T-cell (primary cell): ENCODE measurements at regions not wholly inside any gene's neighbourhood (a gene's known extent, or its start where the extent isn't known, plus 50 kb on each side); places are given as distances from the start of the nearest gene placed in this dataset.
"Not testable (repeated sequence)": the region's sequence is repeated elsewhere in the genome, so short reads cannot be mapped to it uniquely, and the experiment has no call there.

Source experiments
- ATAC-seq, 4 experiments: fragments of 200-7000 bp in 3 of 4; fragments of 150-1000 bp in 1 of 4; cut with Tn5 transposase; replicated peaks in 1 of 4; 1 replicate in 3 of 4; 2 replicates in 1 of 4; pipeline ENCODE4 v1.10.0; 2021; ENCODE audit warnings: moderate library complexity in 3 of 4, mild to moderate bottlenecking in 2 of 4, moderate number of reproducible peaks in 1 of 4
- CTCF ChIA-PET, 2 donors: fragments of 300-600 bp; sonication (Branson Sonifier 250); formaldehyde crosslinking; loops; one replicate each; lab custom pipeline; 2022; ENCODE audit warnings: antibody characterized with exemption in 2 of 2; lab: Charles Lee
- POLR2A ChIA-PET, 2 donors: fragments of 300-600 bp; sonication (Branson Sonifier 250); formaldehyde crosslinking; loops; one replicate each; lab custom pipeline; 2022; ENCODE audit warnings: antibody characterized with exemption in 2 of 2; lab: Charles Lee
- DNase-seq, 35 experiments: peaks; one replicate each; pipeline versions ENCODE4 v3.0.0 to v3.0.0-alpha.2; 2013 to 2023
- H3K27ac ChIP-seq: one replicate; pipeline ENCODE4 v1.5.1; 2013; ENCODE audit warnings: low read length
- H3K27me3 ChIP-seq, 2 experiments: replicated peaks in 1 of 2; 1 replicate in 1 of 2; 2 replicates in 1 of 2; pipeline versions ENCODE4 v1.6.1 to v1.7.0; 2013; ENCODE audit warnings: low read length in 1 of 2, mixed read lengths in 1 of 2; ENCODE audit not compliant: control insufficient read depth in 2 of 2, insufficient read depth in 2 of 2; ENCODE audit errors: extremely low read depth in 1 of 2
- H3K36me3 ChIP-seq, 2 donors: 1 replicate in 1 of 2; 2 replicates in 1 of 2; pipeline versions ENCODE4 v1.6.1 to v1.7.0; 2013; ENCODE audit warnings: low read length in 1 of 2; ENCODE audit not compliant: control insufficient read depth in 2 of 2, insufficient read depth in 1 of 2; ENCODE audit errors: extremely low read depth in 1 of 2
- H3K4me1 ChIP-seq, 2 experiments: 1 replicate in 1 of 2; 2 replicates in 1 of 2; pipeline versions ENCODE4 v1.6.1 to v1.7.0; 2013; ENCODE audit warnings: low read length in 2 of 2, mixed read lengths in 1 of 2; ENCODE audit not compliant: insufficient read depth in 2 of 2, control insufficient read depth in 1 of 2; ENCODE audit errors: extremely low read depth in 1 of 2
- H3K4me3 ChIP-seq, 2 donors: 1 replicate in 1 of 2; 2 replicates in 1 of 2; pipeline versions ENCODE4 v1.5.1 to v1.7.0; 2013; ENCODE audit warnings: mild to moderate bottlenecking in 2 of 2, low read length in 1 of 2, moderate library complexity in 1 of 2; ENCODE audit not compliant: control insufficient read depth in 1 of 2; ENCODE audit errors: extremely low read depth in 1 of 2
- H3K9me3 ChIP-seq: 2 replicates; pipeline ENCODE4 v1.7.0; 2013
- H3K27ac Mint-ChIP-seq, 2 donors: one replicate each; pipeline ENCODE4 v1.8.0; 2020 to 2021; ENCODE audit warnings: mild to moderate bottlenecking in 2 of 2, mixed read lengths in 2 of 2
- H3K27me3 Mint-ChIP-seq, 2 donors: one replicate each; pipeline ENCODE4 v1.8.0; 2021 to 2022; ENCODE audit warnings: mixed read lengths in 2 of 2
- H3K36me3 Mint-ChIP-seq: one replicate; pipeline ENCODE4 v1.8.0; 2021; ENCODE audit warnings: mixed read lengths
- H3K4me1 Mint-ChIP-seq, 3 donors: one replicate each; pipeline ENCODE4 v1.8.0; 2020 to 2022; ENCODE audit warnings: mixed read lengths in 3 of 3, mild to moderate bottlenecking in 1 of 3
- H3K4me3 Mint-ChIP-seq, 3 donors: one replicate each; pipeline ENCODE4 v1.8.0; 2020 to 2022; ENCODE audit warnings: mild to moderate bottlenecking in 3 of 3, mixed read lengths in 3 of 3, moderate library complexity in 3 of 3
- H3K9me3 Mint-ChIP-seq, 3 donors: one replicate each; pipeline ENCODE4 v1.8.0; 2020 to 2022; ENCODE audit warnings: mixed read lengths in 3 of 3
- WGBS: methylation state at CpG from one replicate; pipeline ENCODE4 v1.1.5; 2013; ENCODE audit warnings: missing lambda C conversion rate; ENCODE audit not compliant: insufficient coverage; 5-methylcytosine and 5-hydroxymethylcytosine counted together

DNA sequence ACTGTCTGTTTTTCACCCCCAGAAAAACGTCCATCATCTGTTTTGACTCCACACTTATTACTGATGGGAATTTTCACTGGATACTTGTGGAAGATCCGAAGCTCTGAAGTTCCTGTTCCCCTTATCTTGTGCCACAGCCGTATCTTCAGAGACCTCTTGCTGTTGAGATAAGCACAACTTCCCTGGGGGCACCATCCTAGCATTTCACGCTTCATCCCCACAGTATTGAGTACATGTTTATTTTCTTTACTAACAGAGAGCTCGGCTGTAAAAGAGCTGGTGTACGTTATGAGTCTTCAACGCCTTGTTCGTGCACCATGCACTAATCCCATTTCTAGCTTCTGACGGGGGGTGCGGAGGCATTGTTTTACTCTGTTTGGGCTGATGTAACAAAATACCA lies 813.6 kb upstream of the EEF2KMT start:
- H3K36me3 ChIP-seq = no peaks in the 10 kb centered on the region
- Mint-ChIP-seq H3K27ac (no peak overlapping the region), H3K4me3 (no peak overlapping the region), H3K4me1 (no peaks in the 10 kb centered on the region), H3K9me3 (peaks cover 4 to 15% (median 8%) of the 10 kb centered on the region in 3 donors), H3K27me3 (no peaks in the 10 kb centered on the region), H3K36me3 (no peaks in the 10 kb centered on the region)
- H3K9me3 ChIP-seq = no peaks in the 10 kb centered on the region
- ATAC-seq = no peak
- CTCF ChIA-PET = no interaction called here
- POLR2A ChIA-PET = no interaction called here
- H3K4me3 ChIP-seq = no peak overlapping the region
- no peaks in the 10 kb centered on the region for H3K4me1 ChIP-seq
- no peak overlapping the region for H3K27ac ChIP-seq
- H3K27me3 ChIP-seq = peaks cover 0 to 2% of the 10 kb centered on the region in 2 experiments
- no peak for DNase-seq
- 28% methylated on average over 5 of the region's 10 CpGs for WGBS

DNA sequence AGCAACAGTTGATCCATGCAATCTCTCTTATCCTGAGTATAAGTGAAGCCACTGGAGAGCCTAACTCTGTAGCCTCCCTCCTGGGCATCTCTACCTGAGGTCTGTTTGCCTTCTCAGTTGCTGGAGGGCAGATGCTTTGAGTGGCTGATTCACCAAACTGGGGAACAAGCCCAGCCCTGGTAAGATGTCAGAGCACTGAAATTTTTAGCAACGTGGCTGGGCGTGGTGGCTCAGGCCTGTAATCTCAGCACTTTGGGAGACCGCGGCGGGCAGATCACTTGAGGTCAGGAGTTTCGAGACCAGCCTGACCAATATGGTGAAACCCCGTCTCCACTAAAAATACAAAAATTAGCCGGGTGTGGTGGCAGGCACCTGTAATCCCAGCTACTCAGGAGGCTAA lies 812.0 kb upstream of the EEF2KMT start:
- DNase-seq, H3K27me3 Mint-ChIP-seq, H3K36me3 Mint-ChIP-seq, POLR2A ChIA-PET, H3K27me3 ChIP-seq, H3K4me1 Mint-ChIP-seq, H3K27ac ChIP-seq, ATAC-seq, H3K36me3 ChIP-seq, H3K4me1 ChIP-seq, H3K4me3 Mint-ChIP-seq, CTCF ChIA-PET, H3K27ac Mint-ChIP-seq, H3K9me3 ChIP-seq, H3K4me3 ChIP-seq: not testable (repeated sequence)
- WGBS = 92% methylated on average over 2 of the region's 8 CpGs
- peaks cover 2 to 15% (median 4%) of the 10 kb centered on the region in 3 donors for H3K9me3 Mint-ChIP-seq

DNA sequence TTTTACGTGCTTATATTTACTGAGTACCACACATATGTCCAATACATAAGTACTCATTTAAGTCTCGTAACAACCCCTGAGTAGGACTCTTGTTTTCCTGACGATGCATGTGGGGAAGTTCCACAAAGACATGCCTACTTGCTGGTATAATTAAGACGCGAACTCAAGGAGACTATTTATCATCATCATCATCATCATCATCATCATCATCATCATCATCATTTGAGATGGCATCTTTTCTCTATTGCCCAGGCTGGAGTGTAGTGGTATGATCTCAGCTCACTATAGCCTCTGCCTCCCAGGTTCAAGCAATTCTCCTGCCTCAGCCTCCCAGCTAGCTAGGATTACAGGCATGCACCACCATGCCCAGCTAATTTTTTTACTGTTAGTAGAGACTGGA lies 809.9 kb upstream of the EEF2KMT start:
- no peaks in the 10 kb centered on the region for H3K36me3 Mint-ChIP-seq
- no peak for ATAC-seq
- H3K4me3 Mint-ChIP-seq = no peak overlapping the region
- H3K27me3 ChIP-seq = no peaks in the 10 kb centered on the region
- H3K9me3 Mint-ChIP-seq = peaks cover 4 to 19% (median 8%) of the 10 kb centered on the region in 3 donors
- no peak overlapping the region for H3K27ac ChIP-seq
- H3K9me3 ChIP-seq = no peaks in the 10 kb centered on the region
- ChIA-PET CTCF (no interaction called here), POLR2A (no interaction called here)
- WGBS = no CpG with 5 or more reads among the region's 5 CpGs
- H3K4me1 Mint-ChIP-seq = no peaks in the 10 kb centered on the region
- H3K36me3 ChIP-seq = no peaks in the 10 kb centered on the region
- H3K4me1 ChIP-seq = no peaks in the 10 kb centered on the region
- no peak overlapping the region for H3K27ac Mint-ChIP-seq
- H3K4me3 ChIP-seq = no peak overlapping the region
- DNase-seq = no peak
- no peaks in the 10 kb centered on the region for H3K27me3 Mint-ChIP-seq

DNA sequence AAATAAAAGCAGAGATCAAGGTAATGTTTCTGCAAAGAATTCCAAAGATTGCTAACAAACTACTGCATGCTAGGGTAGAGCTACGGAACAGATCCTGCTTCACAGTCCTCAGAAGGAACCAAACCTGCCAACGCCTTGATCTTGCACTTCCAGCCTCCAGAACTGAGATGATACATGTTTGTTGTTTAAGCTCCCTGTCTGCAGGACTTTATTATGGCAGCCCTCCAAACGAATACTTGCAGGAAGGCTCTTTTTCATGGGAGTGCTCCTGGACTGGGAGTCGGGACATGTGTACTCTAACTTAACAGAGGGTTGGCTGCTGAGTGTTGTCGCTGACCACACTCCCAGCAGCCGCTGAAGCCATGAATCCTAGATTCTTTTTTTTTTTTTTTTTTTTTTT lies 808.8 kb upstream of the EEF2KMT start:
- H3K4me3 Mint-ChIP-seq = no peak overlapping the region
- no peaks in the 10 kb centered on the region for H3K27me3 ChIP-seq
- no peaks in the 10 kb centered on the region for H3K27me3 Mint-ChIP-seq
- H3K27ac ChIP-seq = no peak overlapping the region
- CTCF ChIA-PET = no interaction called here
- 70% methylated on average over 2 of the region's 6 CpGs for WGBS
- no peaks in the 10 kb centered on the region for H3K36me3 ChIP-seq
- no peak overlapping the region for H3K27ac Mint-ChIP-seq
- H3K4me1 Mint-ChIP-seq = no peaks in the 10 kb centered on the region
- H3K4me1 ChIP-seq = no peaks in the 10 kb centered on the region
- ATAC-seq (no peak), DNase-seq (no peak)
- no peaks in the 10 kb centered on the region for H3K36me3 Mint-ChIP-seq
- POLR2A ChIA-PET = no interaction called here
- H3K9me3 ChIP-seq = no peaks in the 10 kb centered on the region
- no peak overlapping the region for H3K4me3 ChIP-seq
- H3K9me3 Mint-ChIP-seq = peaks cover 4 to 14% (median 5%) of the 10 kb centered on the region in 3 donors

DNA sequence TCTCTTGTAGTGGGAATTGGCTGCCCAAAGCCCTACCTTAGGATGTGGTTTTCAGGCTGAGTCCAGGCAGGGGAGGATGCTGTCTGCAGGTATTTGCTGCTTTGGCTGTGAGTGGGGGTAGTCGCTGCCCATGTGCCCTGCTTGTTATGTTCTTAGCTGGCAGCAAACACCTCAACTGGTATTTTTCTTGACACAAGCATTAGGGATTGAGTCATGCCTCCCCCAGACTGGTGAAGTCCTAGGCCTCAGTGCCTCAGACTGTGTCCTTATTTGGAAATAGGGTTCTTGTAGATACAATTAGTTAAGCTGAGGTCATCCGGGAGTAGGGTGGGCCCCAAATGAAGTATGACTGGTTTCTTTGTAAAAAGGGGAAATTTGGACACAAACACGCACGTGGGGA lies 808.3 kb upstream of the EEF2KMT start:
- H3K4me1 Mint-ChIP-seq = no peaks in the 10 kb centered on the region
- Histone ChIP-seq H3K36me3 (no peaks in the 10 kb centered on the region), H3K27ac (no peak overlapping the region), H3K27me3 (no peaks in the 10 kb centered on the region), H3K4me3 (no peak overlapping the region), H3K4me1 (no peaks in the 10 kb centered on the region), H3K9me3 (no peaks in the 10 kb centered on the region)
- no peak overlapping the region for H3K4me3 Mint-ChIP-seq
- ATAC-seq (no peak), DNase-seq (no peak)
- H3K27ac Mint-ChIP-seq = no peak overlapping the region
- no peaks in the 10 kb centered on the region for H3K36me3 Mint-ChIP-seq
- no peaks in the 10 kb centered on the region for H3K27me3 Mint-ChIP-seq
- H3K9me3 Mint-ChIP-seq = peaks cover 4 to 12% (median 5%) of the 10 kb centered on the region in 3 donors
- CTCF ChIA-PET = no interaction called here
- WGBS = 64% methylated on average over 3 of the region's 4 CpGs
- POLR2A ChIA-PET = no interaction called here

DNA sequence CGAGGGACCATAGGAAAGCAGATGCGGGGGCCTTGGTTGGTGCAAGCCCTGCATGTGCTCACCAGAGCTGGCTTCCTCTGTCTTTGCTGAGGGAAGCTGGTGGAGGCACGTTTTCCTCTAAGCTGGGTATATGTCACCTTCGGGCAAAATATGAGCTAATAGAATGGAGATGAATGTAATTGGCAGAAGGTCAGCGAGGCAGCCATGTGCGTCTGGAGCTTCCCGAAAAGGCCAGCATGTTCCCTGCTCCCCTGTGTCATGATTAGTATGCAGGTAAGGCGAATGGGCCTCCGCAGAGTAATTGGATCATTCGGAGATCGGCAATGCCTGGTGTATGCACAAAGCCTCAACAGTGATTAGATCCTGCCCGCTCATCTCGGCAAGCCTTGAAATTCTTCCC lies 806.2 kb upstream of the EEF2KMT start:
- no peak overlapping the region for H3K4me3 Mint-ChIP-seq
- CTCF ChIA-PET = no interaction called here
- Histone ChIP-seq H3K4me1 (no peaks in the 10 kb centered on the region), H3K4me3 (no peak overlapping the region), H3K9me3 (no peaks in the 10 kb centered on the region), H3K27ac (no peak overlapping the region), H3K27me3 (no peaks in the 10 kb centered on the region), H3K36me3 (no peaks in the 10 kb centered on the region)
- 79% methylated on average over 7 of the region's 13 CpGs for WGBS
- no peaks in the 10 kb centered on the region for H3K27me3 Mint-ChIP-seq
- no peak overlapping the region for H3K27ac Mint-ChIP-seq
- H3K4me1 Mint-ChIP-seq = no peaks in the 10 kb centered on the region
- H3K36me3 Mint-ChIP-seq = no peaks in the 10 kb centered on the region
- ATAC-seq (no peak), DNase-seq (no peak)
- H3K9me3 Mint-ChIP-seq = peaks cover 8 to 16% (median 16%) of the 10 kb centered on the region in 3 donors
- POLR2A ChIA-PET = no interaction called here

DNA sequence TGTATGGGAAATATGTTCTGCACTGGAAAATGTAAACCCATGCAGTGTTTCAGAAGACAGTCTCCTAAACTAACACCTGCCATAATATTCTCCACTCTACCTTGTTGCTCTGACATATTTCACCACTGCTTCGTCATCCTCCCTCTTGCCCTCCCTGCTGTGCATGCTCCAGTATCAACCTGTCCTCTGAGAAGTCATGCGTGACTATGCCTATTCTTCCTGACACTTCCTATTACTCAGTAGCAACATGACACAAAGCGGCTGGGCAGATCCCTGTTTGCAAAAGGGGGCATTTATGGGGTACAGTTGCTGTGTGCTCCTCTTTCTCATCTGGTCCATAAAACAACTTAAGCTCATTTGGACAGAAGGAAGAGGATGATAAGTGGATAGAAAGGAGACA lies 805.6 kb upstream of the EEF2KMT start:
- H3K27me3 ChIP-seq = no peaks in the 10 kb centered on the region
- CTCF ChIA-PET = no interaction called here
- ATAC-seq = no peak
- H3K36me3 Mint-ChIP-seq = no peaks in the 10 kb centered on the region
- H3K9me3 ChIP-seq = no peaks in the 10 kb centered on the region
- no peak overlapping the region for H3K27ac Mint-ChIP-seq
- no peaks in the 10 kb centered on the region for H3K36me3 ChIP-seq
- POLR2A ChIA-PET = no interaction called here
- H3K9me3 Mint-ChIP-seq = peaks cover 8 to 16% (median 16%) of the 10 kb centered on the region in 3 donors
- no peaks in the 10 kb centered on the region for H3K4me1 Mint-ChIP-seq
- no peak overlapping the region for H3K27ac ChIP-seq
- no peaks in the 10 kb centered on the region for H3K27me3 Mint-ChIP-seq
- H3K4me3 Mint-ChIP-seq = no peak overlapping the region
- no peaks in the 10 kb centered on the region for H3K4me1 ChIP-seq
- no peak for DNase-seq
- no peak overlapping the region for H3K4me3 ChIP-seq
- 50% methylated on average over 1 of the region's 3 CpGs for WGBS
